Frontal cortex (tissue), 3 donors: ENCODE measurements at regions not wholly inside any gene's neighbourhood (a gene's known extent, or its start where the extent isn't known, plus 50 kb on each side); places are given as distances from the start of the nearest gene placed in this dataset.
A peak's percentile ranks its signal among the peaks of the same experiment; 100 is the strongest.

Experiments used
- DNase-seq, 2 donors: peaks; one replicate each; pipeline ENCODE4 v3.0.0; 2012; ENCODE audit warnings: low spot score in 2 of 2
- FAIRE-seq: peaks from 2 replicates; lab custom pipeline; 2012; peaks lifted over from hg19 to GRCh38; lab: Jason Lieb, UNC
- donor health status: control.
- donor health status: control.
- donor health status: control.

GRCh38 chr9:118148990-118149389 lies 444.8 kb downstream of the TLR4 start:
- FAIRE-seq (no peak), DNase-seq (no peak)

- no peak for DNase-seq
- FAIRE-seq, result no peak
Measured at GRCh38 chr9:118156846-118157245, 452.6 kb downstream of the TLR4 start.

GRCh38 chr9:118162716-118163115 lies 458.5 kb downstream of the TLR4 start:
- FAIRE-seq, result no peak
- no peak for DNase-seq

GRCh38 chr9:118163751-118164150 lies 459.5 kb downstream of the TLR4 start:
- FAIRE-seq (no peak), DNase-seq (no peak)

- FAIRE-seq (no peak), DNase-seq (no peak)
Measured at GRCh38 chr9:118165451-118165850, 461.2 kb downstream of the TLR4 start.

- FAIRE-seq, result no peak
- peak; percentile 9 to 29 for DNase-seq
Measured at GRCh38 chr9:118170032-118170955, 466.1 kb downstream of the TLR4 start.

- FAIRE-seq (no peak), DNase-seq (no peak)
Measured at GRCh38 chr9:118177241-118177640, 473.0 kb downstream of the TLR4 start.

- no peak for FAIRE-seq
- DNase-seq, result no peak
Measured at GRCh38 chr9:118183576-118183975, 479.4 kb downstream of the TLR4 start.

GRCh38 chr9:118187408-118187807 lies 483.2 kb downstream of the TLR4 start:
- DNase-seq (no peak), FAIRE-seq (no peak)

GRCh38 chr9:118189615-118190014 lies 485.4 kb downstream of the TLR4 start:
- DNase-seq, result no peak
- no peak for FAIRE-seq

GRCh38 chr9:118192807-118193206 lies 488.6 kb downstream of the TLR4 start:
- no peak for FAIRE-seq
- DNase-seq, result no peak

GRCh38 chr9:118209343-118209742 lies 505.1 kb downstream of the TLR4 start:
- DNase-seq (no peak), FAIRE-seq (no peak)

GRCh38 chr9:118215549-118215948 lies 511.3 kb downstream of the TLR4 start:
- FAIRE-seq (no peak), DNase-seq (no peak)

- no peak for DNase-seq
Measured at GRCh38 chr9:118222375-118222774, 518.2 kb downstream of the TLR4 start.

GRCh38 chr9:118223111-118223510 lies 518.9 kb downstream of the TLR4 start:
- FAIRE-seq (no peak), DNase-seq (no peak)

More at GRCh38 chr9:118222375-118222774, 518.2 kb downstream of the TLR4 start:
- no peak for FAIRE-seq

GRCh38 chr9:118230329-118230728 lies 526.1 kb downstream of the TLR4 start:
- FAIRE-seq, result no peak
- no peak for DNase-seq

GRCh38 chr9:118236625-118237024 lies 532.4 kb downstream of the TLR4 start:
- no peak for FAIRE-seq

GRCh38 chr9:118238139-118238538 lies 533.9 kb downstream of the TLR4 start:
- no peak for DNase-seq
- FAIRE-seq, result no peak

More at GRCh38 chr9:118236625-118237024, 532.4 kb downstream of the TLR4 start:
- no peak for DNase-seq

- no peak for FAIRE-seq
- DNase-seq, result no peak
Measured at GRCh38 chr9:118252027-118252426, 547.8 kb downstream of the TLR4 start.

- no peak for DNase-seq
- no peak for FAIRE-seq
Measured at GRCh38 chr9:118262191-118262590, 558.0 kb downstream of the TLR4 start.

- FAIRE-seq (no peak), DNase-seq (no peak)
Measured at GRCh38 chr9:118263949-118264348, 559.7 kb downstream of the TLR4 start.

- DNase-seq (no peak), FAIRE-seq (no peak)
Measured at GRCh38 chr9:118268046-118268445, 563.8 kb downstream of the TLR4 start.
